GM19467 (cell line): ENCODE measurements at regions not wholly inside any gene's neighbourhood (a gene's known extent, or its start where the extent isn't known, plus 50 kb on each side); places are given as distances from the start of the nearest gene placed in this dataset.
"Not testable (repeated sequence)": the region's sequence is repeated elsewhere in the genome, so short reads cannot be mapped to it uniquely, and the experiment has no call there.

Experiments
- ATAC-seq: cut with Tn5 transposase; IDR thresholded peaks from one replicate; pipeline ENCODE4 v1.9.1; 2021; ENCODE audit warnings: mild to moderate bottlenecking, moderate library complexity; ENCODE audit not compliant: unreplicated experiment

DNA sequence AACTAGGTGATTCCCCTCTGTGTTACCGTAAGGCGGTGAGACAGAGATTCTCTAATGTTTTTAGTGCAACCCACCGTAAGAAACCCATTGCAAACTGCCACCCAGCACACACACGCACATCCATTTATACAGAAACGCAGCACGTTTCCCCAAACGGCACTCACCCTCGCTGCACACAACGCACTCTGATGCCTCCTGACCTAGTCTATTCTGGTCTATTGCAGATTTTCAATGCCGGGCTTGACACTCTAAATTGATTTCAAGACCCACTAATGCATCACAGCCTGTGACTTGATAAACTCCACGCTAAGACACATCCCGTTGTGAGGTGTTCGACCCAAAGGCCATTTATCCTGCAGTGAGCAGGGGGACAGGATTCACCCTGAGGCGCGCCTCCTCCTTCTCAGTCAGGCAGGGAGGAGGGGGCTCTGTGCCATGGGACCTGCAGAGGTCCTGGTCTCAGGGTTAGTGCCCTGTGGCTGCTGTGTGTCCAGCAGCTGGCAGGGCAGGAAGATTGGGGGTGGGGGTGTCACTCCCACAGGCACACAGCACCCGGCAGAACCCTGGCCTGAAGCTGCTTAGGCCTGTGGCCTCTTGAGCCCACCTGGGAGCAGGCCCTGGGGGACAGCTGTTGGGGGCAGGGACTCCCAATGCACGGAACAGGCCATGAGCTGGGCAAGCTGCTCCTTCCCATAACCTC lies 335.6 kb downstream of the PREX1 start:
- no peak for ATAC-seq

DNA sequence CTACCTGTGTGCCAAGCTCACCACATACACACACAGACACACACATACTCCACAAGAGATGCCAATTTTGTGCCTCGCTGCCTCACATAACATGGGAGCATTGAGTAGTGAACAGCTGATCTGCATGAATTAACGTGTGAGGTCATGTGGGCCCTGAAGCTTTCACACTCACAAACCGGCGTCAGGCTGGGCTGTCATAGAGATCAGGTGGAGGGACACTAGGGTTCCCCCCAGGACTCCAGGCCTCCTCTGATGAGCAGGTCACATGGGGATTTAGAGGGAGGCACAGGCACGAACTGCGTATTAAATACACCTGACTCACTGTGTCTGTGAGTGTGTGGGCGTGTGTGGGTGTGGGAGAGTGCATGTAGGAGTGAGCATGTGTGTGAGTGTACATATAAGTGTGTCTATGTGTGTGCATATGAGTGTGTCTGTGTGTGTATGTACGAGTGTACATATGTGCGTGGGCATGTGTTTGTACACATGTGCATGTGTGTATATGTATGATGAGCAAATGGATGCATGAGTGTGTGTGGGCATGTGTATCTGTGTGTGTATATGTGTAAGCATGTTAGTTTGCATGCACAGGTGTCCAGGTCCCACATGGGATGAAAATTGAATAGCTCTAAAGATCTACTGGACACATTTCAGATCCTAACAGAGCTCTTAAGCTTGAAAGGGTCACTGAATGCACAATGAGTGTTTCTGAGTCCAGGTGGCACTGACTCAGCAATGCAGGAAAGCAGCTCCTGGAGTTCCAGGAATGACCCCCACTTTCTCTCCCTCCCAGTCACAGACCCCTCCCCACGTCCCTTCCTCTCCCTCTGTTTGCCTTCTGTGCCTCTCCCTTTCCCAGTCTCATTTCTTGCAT lies 336.6 kb downstream of the PREX1 start:
- no peak for ATAC-seq

DNA sequence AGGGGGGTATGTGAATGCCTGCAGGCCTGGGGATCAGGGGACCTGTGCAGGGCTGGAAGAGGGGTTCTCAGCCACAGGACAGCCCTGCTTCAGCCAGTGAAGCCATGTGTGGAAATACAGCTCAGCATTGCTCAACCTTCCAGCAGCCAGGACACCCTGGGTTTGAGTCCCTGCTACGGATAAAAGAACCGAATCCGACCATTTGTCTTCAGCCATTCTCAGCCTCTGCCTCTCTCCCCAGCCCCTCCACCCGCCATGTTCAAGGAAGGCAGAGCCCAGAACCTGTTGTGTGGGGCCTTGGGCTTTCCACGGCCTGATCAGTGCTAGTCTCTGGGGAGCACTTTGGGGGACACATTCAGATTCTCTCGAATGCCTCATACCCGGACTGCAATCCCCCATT lies 337.5 kb downstream of the PREX1 start:
- ATAC-seq: not testable (repeated sequence)

DNA sequence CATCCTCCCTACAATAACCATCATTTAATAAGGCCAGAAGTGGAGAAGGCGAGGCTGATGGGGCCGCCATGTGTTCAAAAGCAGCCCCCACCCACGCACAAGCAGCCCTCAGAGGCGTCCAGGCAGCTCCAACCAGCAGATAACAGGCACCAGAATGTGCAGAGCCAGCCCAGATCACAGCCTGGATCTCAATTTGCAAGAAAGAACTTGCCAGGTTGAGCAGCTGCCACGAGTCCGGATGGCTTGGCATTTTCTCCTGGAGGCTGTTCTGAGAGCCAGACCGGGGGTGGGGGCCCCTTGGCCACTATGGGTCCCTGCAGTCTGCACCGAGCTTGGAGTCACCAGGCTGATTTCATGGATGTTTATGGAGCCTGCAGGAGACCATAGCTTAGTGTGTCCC lies 338.1 kb downstream of the PREX1 start:
- ATAC-seq: no peak

DNA sequence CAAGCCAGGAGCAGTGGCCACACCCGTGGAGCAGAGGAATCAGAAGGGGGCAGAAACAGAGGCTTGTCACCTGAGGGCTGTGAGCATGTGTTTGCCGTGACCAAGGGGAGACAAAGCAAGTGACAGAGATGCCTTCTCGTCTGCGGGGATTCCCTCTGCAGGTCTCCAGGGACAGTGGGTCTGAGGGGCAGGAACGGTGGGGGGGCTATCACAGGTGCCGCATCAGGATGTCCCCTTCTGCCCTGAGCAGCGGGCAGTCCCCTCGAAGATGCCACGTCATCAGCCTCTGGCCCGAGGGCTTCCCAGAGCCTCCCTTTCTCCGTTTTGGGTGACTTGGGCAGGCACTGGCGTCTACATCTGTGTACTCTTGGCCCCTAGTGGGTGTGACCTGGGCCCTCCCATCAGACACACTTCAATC lies 338.7 kb downstream of the PREX1 start:
- no peak for ATAC-seq

DNA sequence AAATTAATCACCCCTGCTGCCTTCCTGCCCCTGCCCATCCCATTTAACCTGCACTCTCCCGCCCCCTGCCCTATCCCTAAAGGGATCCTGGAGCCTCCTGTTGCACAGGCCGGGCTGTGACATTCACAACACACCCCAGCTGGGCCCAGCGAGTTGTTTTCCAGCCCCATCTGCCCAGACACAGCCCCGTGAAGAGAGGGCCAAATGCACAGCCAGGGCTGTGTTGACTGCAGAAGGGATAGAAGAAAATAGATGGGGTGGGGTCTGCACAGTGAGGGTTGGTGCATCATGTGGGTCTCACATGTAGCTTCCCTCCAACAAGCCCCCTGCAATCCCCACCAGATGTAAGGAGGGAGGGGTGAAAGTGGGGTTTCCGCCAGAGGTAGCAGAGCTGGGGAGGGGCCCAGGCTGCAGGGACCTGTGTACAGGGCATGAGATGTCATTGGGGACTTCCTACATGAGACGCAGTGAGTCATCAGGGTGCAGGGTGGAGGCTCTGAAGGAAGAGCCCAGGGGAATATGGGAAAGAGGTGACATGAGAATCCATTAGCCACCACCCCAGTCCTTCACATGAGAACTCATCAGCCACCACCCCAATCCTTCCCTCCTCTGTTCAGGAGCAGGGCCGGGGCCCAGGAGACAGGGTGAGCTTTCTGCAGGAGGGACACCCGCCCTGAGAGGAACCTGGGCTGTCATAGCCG lies 339.3 kb downstream of the PREX1 start:
- not testable (repeated sequence) for ATAC-seq

DNA sequence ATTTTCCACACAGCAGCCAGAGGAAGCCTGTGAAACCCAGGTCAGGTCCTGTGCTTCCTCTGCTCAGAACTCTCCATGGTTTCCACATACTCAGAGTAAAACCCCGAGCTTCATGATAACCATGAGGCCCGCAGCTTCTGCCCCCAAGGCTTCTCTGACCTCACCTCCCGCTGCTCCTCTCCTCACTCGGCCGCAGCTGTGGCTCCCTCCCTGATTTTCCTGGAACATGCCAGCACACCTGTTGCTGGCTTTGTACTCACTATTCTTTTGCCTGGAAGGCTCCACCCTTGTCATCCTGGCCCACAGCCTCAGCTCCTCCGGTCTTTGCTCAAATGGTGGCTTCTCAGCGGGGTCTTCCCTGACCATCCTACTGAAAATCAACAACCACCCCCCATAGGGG lies 341.7 kb downstream of the PREX1 start:
- ATAC-seq: no peak

DNA sequence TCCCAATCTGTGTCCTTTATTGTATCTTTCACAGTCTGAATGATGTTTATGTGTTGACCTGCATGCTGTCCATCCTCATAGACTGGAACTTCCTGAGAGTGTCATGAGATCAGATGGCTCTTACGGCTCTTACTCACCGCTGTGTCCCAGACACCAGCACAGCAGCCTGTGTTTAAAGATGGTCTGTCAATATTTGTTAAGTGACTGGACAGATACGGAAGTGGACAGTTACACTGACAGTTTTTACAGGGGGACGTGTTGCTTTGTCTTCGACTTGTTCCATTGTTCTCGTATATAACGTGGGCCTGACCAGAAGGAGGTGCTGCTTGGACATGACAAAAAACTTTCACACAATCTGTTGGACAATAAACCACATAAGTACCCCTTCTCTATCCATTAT lies 342.6 kb downstream of the PREX1 start:
- not testable (repeated sequence) for ATAC-seq

DNA sequence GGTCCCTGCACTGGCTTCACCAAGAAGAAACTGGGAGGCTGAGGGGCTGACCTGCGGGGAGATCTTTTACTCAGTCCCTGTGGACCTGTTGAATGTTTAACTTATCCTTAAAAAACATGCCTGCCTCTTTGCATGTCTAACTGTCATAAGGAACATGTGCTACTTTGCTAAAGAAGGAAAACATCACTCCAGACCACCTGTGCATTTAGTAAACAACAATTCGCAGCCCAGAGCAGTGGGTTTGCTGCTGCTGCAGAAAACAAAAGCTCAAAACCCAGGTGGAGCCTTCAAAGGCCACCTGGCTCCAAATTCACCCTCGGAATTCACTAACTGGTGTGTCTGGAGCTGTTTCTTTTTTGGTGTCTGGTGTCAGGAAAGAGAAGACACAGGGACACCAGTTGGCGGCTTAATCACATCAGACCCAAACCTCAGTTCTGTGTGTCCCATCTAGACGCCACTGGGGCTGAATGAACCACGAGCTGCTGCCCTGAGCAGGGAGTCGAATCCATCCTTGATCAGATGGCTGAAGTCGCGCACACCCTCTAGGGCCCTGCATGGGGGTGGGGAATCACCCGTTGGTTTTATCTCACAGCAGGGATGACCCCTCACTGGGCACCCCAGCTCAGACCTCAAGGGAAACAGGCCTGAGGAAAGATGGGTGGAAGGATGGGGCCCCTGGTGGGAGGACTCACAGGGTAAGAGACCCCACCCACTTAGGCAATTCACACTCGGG lies 344.3 kb downstream of the PREX1 start:
- no peak for ATAC-seq

DNA sequence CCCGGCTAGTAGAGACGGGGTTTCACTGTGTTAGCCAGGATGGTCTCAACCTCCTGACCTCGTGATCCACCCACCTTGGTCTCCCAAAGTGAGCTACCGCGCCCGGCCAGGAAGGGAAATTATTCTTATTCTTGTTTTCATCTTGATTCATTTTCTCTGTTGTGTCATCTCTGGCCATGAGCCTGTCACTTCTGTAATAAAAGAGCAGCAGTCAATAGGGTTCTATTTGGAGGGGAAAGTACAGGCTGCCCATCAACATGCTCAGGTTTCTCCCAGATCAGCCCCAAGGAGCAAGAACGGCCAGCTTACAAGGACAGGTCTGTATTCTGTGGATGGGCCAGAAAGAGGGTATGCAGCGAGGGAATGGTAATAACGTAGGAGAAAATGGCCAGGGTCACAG lies 345.0 kb downstream of the PREX1 start:
- no peak for ATAC-seq

DNA sequence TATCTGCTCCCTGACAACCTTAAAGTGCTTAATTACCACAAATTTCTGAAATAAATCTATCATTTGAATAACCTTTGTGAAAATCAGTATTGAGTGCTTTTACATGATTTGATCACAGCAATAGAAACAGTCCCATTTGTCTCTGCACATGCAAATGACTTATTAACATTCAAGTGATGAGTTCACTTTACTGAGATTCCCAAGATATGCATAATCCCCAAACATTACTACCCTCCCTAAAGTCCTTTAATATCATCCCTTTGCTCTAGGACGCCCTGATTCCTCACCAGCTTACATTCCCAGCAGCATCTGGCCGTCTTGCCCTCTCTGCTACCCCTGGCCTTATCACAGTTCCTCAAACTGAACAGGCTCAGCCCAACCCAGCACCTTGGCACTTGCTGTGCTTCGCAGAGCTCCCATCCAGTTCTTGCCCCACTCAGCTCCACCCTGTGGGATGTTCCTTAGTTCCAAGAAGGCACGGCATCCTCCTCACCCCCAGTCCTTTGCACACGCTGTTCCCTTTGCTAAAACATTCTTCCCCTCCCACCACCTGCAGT lies 347.5 kb downstream of the PREX1 start:
- no peak for ATAC-seq

DNA sequence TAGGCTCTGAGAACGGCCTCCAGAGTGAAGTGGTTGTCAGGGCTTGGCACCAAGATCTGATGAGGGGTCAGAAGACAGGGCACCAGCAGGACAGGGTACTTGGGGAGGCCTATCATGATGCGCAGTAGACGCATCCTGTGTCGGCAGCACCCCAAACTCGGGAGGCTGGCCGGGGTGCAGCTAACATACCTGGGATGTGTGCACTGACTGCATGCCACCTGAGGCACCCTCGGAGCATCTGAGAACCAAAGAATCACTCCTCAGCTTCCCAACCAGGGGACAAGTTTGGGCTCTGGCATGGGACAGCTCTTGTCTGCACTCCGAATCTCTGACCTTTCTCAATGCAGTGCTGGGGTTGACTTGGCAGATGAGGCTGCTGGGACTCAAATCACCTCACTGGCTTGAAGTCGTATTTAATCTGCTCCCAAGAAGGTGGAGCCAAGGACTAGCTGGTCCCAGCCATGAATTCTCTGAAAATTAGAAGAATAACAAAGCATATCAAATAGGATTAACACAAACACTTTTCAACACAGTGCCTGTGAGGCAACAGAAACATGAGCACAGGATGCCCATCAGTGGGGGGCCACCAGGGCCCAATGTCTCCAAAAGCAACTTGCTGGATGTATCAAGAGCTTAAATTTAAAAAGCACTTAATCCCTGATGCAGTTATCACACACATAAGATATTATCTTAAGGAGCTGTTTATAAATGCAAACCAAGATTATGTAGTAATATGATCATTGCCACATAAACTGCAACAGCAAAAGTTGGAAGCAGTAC lies 348.8 kb downstream of the PREX1 start:
- ATAC-seq: no peak

DNA sequence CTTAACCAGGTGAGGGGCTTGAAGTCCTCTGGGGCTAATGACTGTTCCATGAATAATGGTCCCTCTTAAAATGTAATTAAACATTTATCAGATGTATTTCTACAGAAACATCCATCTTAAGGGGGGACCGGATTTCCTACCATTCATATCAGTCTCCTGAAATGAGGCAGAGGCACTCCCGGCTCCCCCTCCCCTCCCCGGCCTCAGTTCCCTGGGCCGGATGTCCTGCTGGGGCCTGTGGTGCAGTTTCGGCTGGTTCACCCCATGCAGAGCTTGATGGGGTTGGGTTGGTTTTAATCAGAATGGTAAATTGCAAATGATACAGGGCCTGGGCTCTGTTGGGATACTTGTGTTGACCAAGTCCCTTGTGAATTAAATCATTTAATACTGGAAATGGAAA lies 349.4 kb downstream of the PREX1 start:
- no peak for ATAC-seq

DNA sequence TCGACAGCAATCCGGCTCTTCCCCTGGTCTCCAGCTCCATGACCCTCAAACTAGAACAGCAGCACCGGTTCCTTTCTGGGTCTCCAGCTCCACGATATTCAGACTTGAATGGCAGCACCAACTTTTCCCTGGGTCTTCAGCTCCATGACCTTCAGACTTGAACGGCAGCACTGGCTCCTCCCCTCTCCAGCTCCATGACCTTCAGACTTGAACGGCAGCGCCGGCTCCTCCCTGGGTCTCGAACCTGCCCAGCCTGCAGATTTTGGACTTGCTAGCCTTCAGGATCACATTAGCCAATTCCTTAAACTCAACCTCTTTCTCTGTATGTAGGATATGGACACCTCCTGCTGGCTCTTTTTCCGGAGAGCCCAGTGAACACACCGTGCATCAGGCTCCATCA lies 350.9 kb downstream of the PREX1 start:
- ATAC-seq: no peak

DNA sequence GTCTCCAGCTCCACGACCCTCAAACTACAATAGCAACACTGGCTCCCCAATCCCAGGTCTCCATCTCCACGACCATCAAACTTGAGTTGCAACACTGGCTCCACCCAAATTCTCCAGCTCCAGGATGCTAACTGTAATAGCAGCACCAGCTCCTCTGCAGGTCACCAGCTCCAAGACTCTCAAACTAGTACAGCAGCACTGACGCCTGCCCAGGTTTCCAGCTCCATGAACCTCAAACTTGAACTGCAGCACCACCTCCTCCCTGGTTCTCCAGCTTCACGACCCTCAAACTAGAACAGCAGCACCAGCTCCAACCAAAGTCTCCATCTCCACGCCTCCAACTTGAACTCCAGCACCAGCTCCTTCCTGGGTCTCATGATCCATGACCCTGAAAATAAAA lies 353.8 kb downstream of the PREX1 start:
- no peak for ATAC-seq

DNA sequence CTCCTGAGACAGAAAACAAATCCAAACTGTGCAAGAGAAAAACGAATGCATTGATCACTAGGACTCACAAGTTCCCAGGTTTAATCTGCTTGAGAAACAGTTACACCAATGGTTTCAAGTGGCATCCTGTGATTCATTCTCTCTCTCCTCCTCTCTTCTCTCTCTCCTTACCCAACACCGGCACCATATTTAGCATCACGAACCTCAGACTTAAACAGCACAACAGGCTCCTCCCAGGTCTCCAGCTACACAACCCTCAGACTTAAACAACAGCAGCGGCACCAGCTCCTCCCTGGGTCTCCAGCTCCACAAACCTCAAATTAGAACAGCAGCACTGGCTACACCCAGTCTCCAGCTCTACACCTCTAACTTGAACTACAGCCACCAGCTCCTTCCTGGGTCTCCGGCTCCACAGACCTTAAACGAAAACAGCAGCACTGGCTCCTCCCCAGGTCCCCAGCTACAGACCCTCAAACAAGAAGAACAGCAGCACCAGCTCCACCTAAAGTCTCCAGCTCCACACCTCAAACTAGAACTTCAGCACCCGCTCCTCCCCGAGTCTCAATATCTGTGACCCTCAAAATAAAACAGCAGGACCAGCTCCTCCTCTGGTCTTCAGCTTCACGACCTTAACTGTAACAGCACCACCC lies 355.9 kb downstream of the PREX1 start:
- no peak for ATAC-seq

DNA sequence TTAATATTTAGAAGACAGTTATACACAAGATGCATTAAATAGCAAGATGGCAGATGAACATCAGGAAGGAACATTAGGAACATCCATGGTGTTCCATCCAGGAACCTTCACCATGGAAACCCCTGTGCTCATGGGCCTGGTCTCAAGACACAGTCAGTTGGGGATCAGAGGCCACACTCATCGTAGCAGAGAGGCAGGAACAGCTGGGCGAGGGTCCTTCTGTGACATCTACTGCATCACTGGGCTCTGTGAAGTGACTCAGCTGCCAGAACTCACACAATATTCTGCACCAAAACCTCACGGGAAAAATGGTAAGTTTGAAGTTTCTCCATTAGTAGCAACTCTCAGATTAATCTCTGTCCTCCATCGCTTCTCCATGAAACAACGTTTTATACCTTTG lies 356.6 kb downstream of the PREX1 start:
- no peak for ATAC-seq

DNA sequence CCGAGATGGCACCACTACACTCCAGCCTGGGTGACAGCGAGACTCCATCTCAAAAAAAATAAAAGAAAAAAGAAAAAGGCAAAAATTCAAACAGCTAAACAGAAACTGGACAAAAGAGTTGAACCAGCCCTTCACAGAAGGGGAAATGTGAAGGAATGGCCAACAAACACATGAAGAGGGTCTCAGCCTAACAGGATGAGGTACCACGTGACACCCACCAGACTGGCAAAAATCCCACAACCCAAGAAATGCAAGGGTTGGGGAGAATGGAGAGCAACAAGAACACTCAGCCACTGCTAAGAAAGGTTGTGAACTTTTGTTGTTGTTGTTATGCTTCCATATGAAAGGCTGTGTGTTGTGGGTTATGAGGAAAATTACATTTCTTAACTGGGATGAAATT lies 357.7 kb downstream of the PREX1 start:
- ATAC-seq: no peak

DNA sequence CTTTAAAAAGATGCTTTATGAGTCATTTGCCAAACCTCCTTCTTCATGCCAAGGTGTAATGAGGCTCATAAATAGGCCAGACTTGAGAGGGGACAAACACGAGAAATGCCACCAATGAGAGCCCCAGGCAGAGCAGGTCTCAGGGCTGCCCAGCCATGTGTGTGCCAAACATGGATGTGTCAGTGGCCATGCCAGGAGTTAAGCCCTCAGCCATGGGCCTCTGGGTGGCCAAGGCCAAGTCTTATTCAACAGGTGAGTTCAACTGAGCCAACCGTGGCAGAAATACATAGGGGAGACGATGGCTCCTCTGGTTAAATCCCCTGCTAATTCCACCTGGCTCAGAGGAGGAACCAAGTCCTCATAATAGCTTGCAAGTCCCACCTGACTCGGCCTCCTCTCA lies 358.8 kb downstream of the PREX1 start:
- ATAC-seq: no peak

DNA sequence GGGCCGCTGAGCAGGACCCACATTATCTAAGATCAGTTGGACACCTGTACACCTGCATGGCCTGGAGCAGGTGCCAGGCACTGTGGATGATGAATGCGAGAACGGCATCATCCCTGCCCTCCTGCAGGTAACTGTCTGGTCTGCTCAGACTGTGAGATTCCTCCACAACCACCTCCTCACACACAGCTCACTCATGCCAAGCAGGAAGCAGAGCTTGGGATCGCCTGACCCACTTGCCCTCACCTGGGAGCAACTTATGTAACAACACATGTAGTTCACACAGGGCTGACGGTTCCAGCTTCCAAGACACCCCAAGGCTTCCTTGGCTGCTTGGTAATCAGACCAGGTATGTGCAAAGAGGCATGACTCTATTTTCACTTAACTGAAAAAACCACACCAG lies 359.2 kb downstream of the PREX1 start:
- ATAC-seq: no peak
